Fibroblast of lung (primary cell): ENCODE measurements at regions not wholly inside any gene's neighbourhood (a gene's known extent, or its start where the extent isn't known, plus 50 kb on each side); places are given as distances from the start of the nearest gene placed in this dataset.

Source experiments
- DNase-seq, 2 donors: peaks; one replicate each; pipeline versions ENCODE4 v3.0.0 to v3.0.0-alpha.2; 2010; ENCODE audit warnings: low read depth in 2 of 2
- H2AFZ ChIP-seq: 2 replicates; pipeline ENCODE4 v1.5.1; 2012; ENCODE audit warnings: low read length, control low read depth, inconsistent platforms
- H3K27ac ChIP-seq: 2 replicates; pipeline ENCODE4 v1.5.1; 2011; ENCODE audit warnings: low read length, control low read depth; ENCODE audit not compliant: insufficient read depth
- H3K27me3 ChIP-seq: 2 replicates; pipeline ENCODE4 v1.5.1; 2011; ENCODE audit warnings: mild to moderate bottlenecking, low read length; ENCODE audit not compliant: control insufficient read depth, insufficient read depth
- H3K36me3 ChIP-seq: 2 replicates; pipeline ENCODE4 v1.5.1; 2011; ENCODE audit warnings: low read length; ENCODE audit not compliant: control insufficient read depth, insufficient read depth
- H3K4me1 ChIP-seq: 2 replicates; pipeline ENCODE4 v1.5.1; 2011; ENCODE audit warnings: low read length; ENCODE audit not compliant: control insufficient read depth, insufficient read depth; ENCODE audit errors: extremely low read depth
- H3K4me2 ChIP-seq: 2 replicates; pipeline ENCODE4 v1.5.1; 2011; ENCODE audit warnings: low read length, control low read depth; ENCODE audit not compliant: insufficient read depth; ENCODE audit errors: extremely low read depth
- H3K4me3 ChIP-seq, 4 experiments: fragments of 200-600 bp in 1 of 4; sonication (generic) in 1 of 4; replicated peaks in 1 of 4; 2 replicates each; pipeline ENCODE4 v1.5.1; 2011 to 2016; ENCODE audit warnings: low read length in 4 of 4, low read depth in 3 of 4, mild to moderate bottlenecking in 3 of 4, control low read depth in 2 of 4, inconsistent platforms in 1 of 4, mixed read lengths in 1 of 4; ENCODE audit not compliant: insufficient read depth in 1 of 4; ENCODE audit errors: control extremely low read depth in 1 of 4
- H3K79me2 ChIP-seq: 2 replicates; pipeline ENCODE4 v1.5.1; 2012; ENCODE audit warnings: mild to moderate bottlenecking, low read length, inconsistent platforms; ENCODE audit not compliant: control insufficient read depth, insufficient read depth
- H3K9ac ChIP-seq: 2 replicates; pipeline ENCODE4 v1.5.1; 2011; ENCODE audit warnings: mild to moderate bottlenecking, low read length, control low read depth; ENCODE audit not compliant: insufficient read depth
- H3K9me3 ChIP-seq: 2 replicates; pipeline ENCODE4 v1.5.1; 2012; ENCODE audit warnings: low read depth, low read length; ENCODE audit not compliant: control insufficient read depth, insufficient read depth
- H4K20me1 ChIP-seq: 2 replicates; pipeline ENCODE4 v1.5.1; 2011; ENCODE audit warnings: low read length; ENCODE audit not compliant: control insufficient read depth, insufficient read depth; ENCODE audit errors: extremely low read depth
- EZH2 ChIP-seq: IDR thresholded peaks from 2 replicates; pipeline ENCODE4 v1.5.1; 2012; ENCODE audit warnings: low read length, control low read depth, mild to moderate bottlenecking; ENCODE audit errors: missing control alignments
- TF ChIP-seq, protein P1 (sequence below), 2 donors: IDR thresholded peaks in 1 of 2; conservative IDR thresholded peaks in 1 of 2; 1 replicate in 1 of 2; 2 replicates in 1 of 2; pipeline ENCODE4 v1.5.1; 2011 to 2012; ENCODE audit warnings: low read length in 2 of 2, control low read depth in 1 of 2, inconsistent platforms in 1 of 2, low read depth in 1 of 2, mild to moderate bottlenecking in 1 of 2

DNA sequence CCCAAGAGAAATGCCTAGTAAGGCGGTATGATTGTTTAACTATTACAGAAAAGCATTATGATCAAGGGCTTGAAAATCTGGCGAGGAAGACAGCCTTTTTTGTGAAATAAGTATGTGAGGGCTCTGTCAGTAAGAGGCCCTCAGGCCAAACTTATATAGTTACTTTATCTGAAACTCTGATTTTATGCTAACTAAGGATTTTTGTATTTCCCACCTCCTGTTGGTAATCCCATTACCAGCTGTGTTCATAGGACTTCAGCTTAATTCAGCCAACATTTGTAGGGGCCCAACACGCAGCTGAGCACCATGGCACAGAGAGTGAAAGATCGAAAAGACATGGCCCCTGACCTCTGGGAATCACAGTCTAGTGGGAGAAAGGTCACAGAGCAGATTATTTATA lies 318.3 kb upstream of the WWC1 start:
- Histone ChIP-seq H3K9me3 (no peaks in the 10 kb centered on the region), H3K27me3 (no peaks in the 10 kb centered on the region), H3K79me2 (no peaks in the 10 kb centered on the region), H2AFZ (no peak overlapping the region), H3K27ac (no peak overlapping the region), H3K4me3 (no peak overlapping the region), H3K4me1 (no peaks in the 10 kb centered on the region), H3K4me2 (no peak overlapping the region), H4K20me1 (no peaks in the 10 kb centered on the region), H3K36me3 (no peaks in the 10 kb centered on the region), H3K9ac (no peak overlapping the region)
- TF ChIP-seq EZH2, result no peak
- TF ChIP-seq, protein P1, sequence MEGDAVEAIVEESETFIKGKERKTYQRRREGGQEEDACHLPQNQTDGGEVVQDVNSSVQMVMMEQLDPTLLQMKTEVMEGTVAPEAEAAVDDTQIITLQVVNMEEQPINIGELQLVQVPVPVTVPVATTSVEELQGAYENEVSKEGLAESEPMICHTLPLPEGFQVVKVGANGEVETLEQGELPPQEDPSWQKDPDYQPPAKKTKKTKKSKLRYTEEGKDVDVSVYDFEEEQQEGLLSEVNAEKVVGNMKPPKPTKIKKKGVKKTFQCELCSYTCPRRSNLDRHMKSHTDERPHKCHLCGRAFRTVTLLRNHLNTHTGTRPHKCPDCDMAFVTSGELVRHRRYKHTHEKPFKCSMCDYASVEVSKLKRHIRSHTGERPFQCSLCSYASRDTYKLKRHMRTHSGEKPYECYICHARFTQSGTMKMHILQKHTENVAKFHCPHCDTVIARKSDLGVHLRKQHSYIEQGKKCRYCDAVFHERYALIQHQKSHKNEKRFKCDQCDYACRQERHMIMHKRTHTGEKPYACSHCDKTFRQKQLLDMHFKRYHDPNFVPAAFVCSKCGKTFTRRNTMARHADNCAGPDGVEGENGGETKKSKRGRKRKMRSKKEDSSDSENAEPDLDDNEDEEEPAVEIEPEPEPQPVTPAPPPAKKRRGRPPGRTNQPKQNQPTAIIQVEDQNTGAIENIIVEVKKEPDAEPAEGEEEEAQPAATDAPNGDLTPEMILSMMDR (conservative IDR thresholded peaks at IDR 0.05 in 1 of 2, IDR thresholded peaks at IDR 0.05 in 1 of 2; ENCODE audit: low read depth in 1 of 2, low read length in 2 of 2), result no peak
- no peak for DNase-seq

DNA sequence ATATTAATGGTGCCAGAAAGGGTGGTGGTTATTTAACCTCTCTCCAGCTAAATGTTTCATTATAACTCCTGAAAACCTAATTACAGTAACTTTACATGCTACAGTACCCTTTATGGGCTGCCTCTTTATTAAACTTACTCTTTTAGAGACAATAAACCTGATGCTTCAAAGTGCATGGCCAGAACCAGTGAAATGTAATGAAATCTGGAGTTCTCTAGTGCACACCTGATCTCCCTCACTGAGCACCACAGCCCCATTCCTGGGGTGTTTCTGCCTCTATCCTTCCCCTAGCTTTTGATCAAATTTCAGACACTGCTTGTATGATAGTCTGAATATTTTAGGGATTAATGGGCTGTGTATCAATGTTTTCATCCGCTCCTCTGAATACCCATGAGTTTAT lies 306.5 kb upstream of the WWC1 start:
- Histone ChIP-seq H3K27me3 (no peaks in the 10 kb centered on the region), H3K9me3 (no peaks in the 10 kb centered on the region), H3K4me3 (no peak overlapping the region), H3K79me2 (no peaks in the 10 kb centered on the region), H4K20me1 (no peaks in the 10 kb centered on the region), H3K9ac (no peak overlapping the region), H3K4me2 (no peak overlapping the region), H3K27ac (no peak overlapping the region), H3K4me1 (no peaks in the 10 kb centered on the region), H2AFZ (no peak overlapping the region), H3K36me3 (no peaks in the 10 kb centered on the region)
- TF ChIP-seq EZH2, result no peak
- TF ChIP-seq, protein P1 (conservative IDR thresholded peaks at IDR 0.05 in 1 of 2, IDR thresholded peaks at IDR 0.05 in 1 of 2; ENCODE audit: low read depth in 1 of 2, low read length in 2 of 2), result no peak
- DNase-seq, result no peak

DNA sequence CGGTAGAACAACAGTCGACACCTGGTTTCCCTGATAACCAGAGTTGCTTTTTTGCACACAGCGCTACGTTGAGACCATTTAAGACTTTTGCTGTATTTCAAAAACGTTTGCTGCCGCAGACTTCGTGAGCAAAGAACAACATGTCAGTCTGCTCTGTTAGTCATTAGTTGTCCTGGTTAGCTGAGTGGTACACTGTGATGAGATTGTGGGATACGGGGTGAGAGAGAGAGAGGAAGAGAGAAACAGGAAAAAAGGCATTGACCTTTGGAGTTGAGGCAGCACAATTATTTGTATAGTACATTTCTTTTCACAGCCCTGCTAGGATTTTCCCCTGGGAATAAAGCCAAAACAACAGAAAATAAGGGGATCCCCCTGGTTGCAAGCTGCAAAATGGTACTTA lies 306.1 kb upstream of the WWC1 start:
- Histone ChIP-seq H4K20me1 (no peaks in the 10 kb centered on the region), H3K4me3 (no peak overlapping the region), H3K4me2 (no peak overlapping the region), H3K27me3 (no peaks in the 10 kb centered on the region), H3K27ac (no peak overlapping the region), H3K9ac (no peak overlapping the region), H3K9me3 (no peaks in the 10 kb centered on the region), H3K36me3 (no peaks in the 10 kb centered on the region), H3K79me2 (no peaks in the 10 kb centered on the region), H3K4me1 (no peaks in the 10 kb centered on the region), H2AFZ (no peak overlapping the region)
- TF ChIP-seq EZH2, result no peak
- TF ChIP-seq, protein P1 (conservative IDR thresholded peaks at IDR 0.05 in 1 of 2, IDR thresholded peaks at IDR 0.05 in 1 of 2; ENCODE audit: low read depth in 1 of 2, low read length in 2 of 2), result no peak
- peak in 1 of 2 donors; percentile 45 for DNase-seq
